Panc1 (cell line): ENCODE measurements at regions not wholly inside any gene's neighbourhood (a gene's known extent, or its start where the extent isn't known, plus 50 kb on each side); places are given as distances from the start of the nearest gene placed in this dataset.
A peak's percentile ranks its signal among the peaks of the same experiment; 100 is the strongest.
"Not testable (repeated sequence)": the region's sequence is repeated elsewhere in the genome, so short reads cannot be mapped to it uniquely, and the experiment has no call there.

ENCODE experiments used
- ATAC-seq: fragments of 200-7000 bp; cut with Tn5 transposase; 2 replicates; pipeline ENCODE4 v1.9.1; 2020; ENCODE audit warnings: mild to moderate bottlenecking, moderate library complexity
- BruUV-seq: library from RNA; stranded (reverse); fragments of 400-500 nt; replicated peaks from 2 replicates; lab custom pipeline; 2021; lab: Mats Ljungman, UMichigan
- CTCF ChIA-PET: fragments of 300-600 bp; sonication (Branson Sonifier 250); formaldehyde crosslinking; loops from one replicate; lab custom pipeline; 2022; ENCODE audit warnings: antibody characterized with exemption; lab: Charles Lee
- POLR2A ChIA-PET: fragments of 300-600 bp; sonication (Branson Sonifier 250); formaldehyde crosslinking; loops from one replicate; lab custom pipeline; 2022; ENCODE audit warnings: antibody characterized with exemption; lab: Charles Lee
- DNase-seq: peaks from one replicate; pipeline ENCODE4 v3.0.0-alpha.2; 2010; ENCODE audit warnings: low read depth, low spot score
- H3K27ac ChIP-seq: 2 replicates; pipeline ENCODE4 v1.5.1; 2011; ENCODE audit warnings: mild to moderate bottlenecking, low read length, inconsistent platforms
- H3K27me3 ChIP-seq: fragments of 200-500 bp; sonication (Bioruptor generic); 2 replicates; pipeline ENCODE4 v1.6.0; 2014; ENCODE audit warnings: low read length, inconsistent platforms; ENCODE audit not compliant: control insufficient read depth, insufficient read depth
- H3K36me3 ChIP-seq: fragments of 200-500 bp; sonication (Bioruptor generic); 2 replicates; pipeline ENCODE4 v1.5.1; 2014; ENCODE audit warnings: inconsistent platforms, mild to moderate bottlenecking, low read length, moderate library complexity; ENCODE audit not compliant: control insufficient read depth, insufficient read depth
- H3K4me1 ChIP-seq: 2 replicates; pipeline ENCODE4 v1.5.1; 2011; ENCODE audit warnings: inconsistent platforms, mild to moderate bottlenecking, low read length, moderate library complexity; ENCODE audit not compliant: control insufficient read depth, insufficient read depth
- H3K4me3 ChIP-seq, 2 experiments: 2 replicates each; pipeline ENCODE4 v1.5.1; 2011 to 2012; ENCODE audit warnings: low read depth in 2 of 2, low read length in 2 of 2, mild to moderate bottlenecking in 2 of 2, inconsistent platforms in 1 of 2, moderate library complexity in 1 of 2
- H3K9me3 ChIP-seq: fragments of 200-500 bp; sonication (Bioruptor generic); 2 replicates; pipeline ENCODE4 v1.5.1; 2014; ENCODE audit warnings: low read depth, mild to moderate bottlenecking, inconsistent platforms, low read length, moderate library complexity; ENCODE audit not compliant: control insufficient read depth, insufficient read depth
- in situ Hi-C: cut with HindIII; loops from 2 replicates; pipeline ENCODE4 v1.10.0; 2016; ENCODE audit warnings: low sequenced_read_pairs, low pct_unique_long_range_greater_than_20kb
- intact Hi-C: fragments of 100-400 bp; cut with micrococcal nuclease; formaldehyde crosslinking; loops from one replicate; pipeline ENCODE4 v1.10.0; 2022; ENCODE audit not compliant: unreplicated experiment

GRCh38 chr1:143799568-143800187, 172.1 kb downstream of the FAM72C start:
- H3K27ac ChIP-seq, CTCF ChIA-PET, in situ Hi-C loops, DNase-seq, H3K36me3 ChIP-seq, BruUV-seq, intact Hi-C loops, H3K27me3 ChIP-seq, H3K4me3 ChIP-seq, H3K4me1 ChIP-seq, POLR2A ChIA-PET, H3K9me3 ChIP-seq: not testable (repeated sequence)
- peak; percentile 91 for ATAC-seq

- in situ Hi-C loops: not testable (repeated sequence)
These were observed 175.4 kb downstream of the FAM72C start for GRCh38 chr1:143796369-143796768.

DNA sequence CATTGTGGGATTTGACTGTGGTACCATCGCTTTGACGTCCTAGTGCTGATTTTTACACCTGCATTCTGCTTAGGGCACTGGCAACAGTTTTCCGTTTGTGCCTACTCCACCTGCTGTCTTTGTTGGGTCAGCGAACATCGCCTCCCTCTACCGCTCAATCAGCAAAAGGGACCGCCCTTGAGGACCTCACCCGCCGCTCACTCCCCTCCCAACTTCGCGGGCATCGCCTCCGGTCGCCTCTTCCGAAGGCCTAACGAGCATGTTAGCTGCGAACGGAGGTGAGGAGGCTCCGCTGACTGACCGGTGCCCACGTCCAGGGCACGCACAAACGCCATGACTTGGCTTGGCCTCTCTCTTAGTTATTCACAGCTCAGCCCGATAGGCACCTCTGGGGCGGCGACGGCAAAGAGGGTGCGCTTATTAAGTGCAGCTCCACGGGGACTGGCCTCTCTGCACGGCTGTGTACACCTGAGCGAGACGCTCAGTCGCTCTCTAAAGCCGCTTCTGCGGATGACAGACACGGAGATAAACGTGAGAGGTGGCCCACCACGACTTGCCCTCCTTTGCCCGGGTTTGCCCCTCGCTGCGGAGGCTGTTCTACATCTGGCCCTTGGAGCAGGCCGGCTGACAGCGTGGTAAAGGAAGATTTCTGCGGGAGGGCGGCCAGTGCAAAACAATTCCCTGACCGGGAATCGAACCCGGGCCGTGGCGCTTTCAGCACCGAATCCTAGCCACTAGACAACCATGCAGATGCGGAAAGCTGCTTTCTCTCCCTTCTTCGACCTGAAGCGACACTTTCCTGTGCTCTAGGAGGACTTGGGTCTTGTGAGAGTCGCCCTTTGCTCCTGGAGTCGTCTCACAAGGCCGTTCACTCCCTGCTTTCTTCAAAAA, 179.5 kb downstream of the FAM72C start:
- H3K4me1 ChIP-seq, H3K9me3 ChIP-seq, DNase-seq, CTCF ChIA-PET, ATAC-seq, H3K27me3 ChIP-seq, H3K4me3 ChIP-seq, intact Hi-C loops, in situ Hi-C loops, POLR2A ChIA-PET, H3K36me3 ChIP-seq, BruUV-seq, H3K27ac ChIP-seq: not testable (repeated sequence)

More at GRCh38 chr1:143796369-143796768, 175.4 kb downstream of the FAM72C start:
- BruUV-seq, H3K4me3 ChIP-seq, CTCF ChIA-PET, H3K4me1 ChIP-seq, POLR2A ChIA-PET, H3K36me3 ChIP-seq, DNase-seq, H3K9me3 ChIP-seq, H3K27ac ChIP-seq, H3K27me3 ChIP-seq, intact Hi-C loops, ATAC-seq: not testable (repeated sequence)

DNA sequence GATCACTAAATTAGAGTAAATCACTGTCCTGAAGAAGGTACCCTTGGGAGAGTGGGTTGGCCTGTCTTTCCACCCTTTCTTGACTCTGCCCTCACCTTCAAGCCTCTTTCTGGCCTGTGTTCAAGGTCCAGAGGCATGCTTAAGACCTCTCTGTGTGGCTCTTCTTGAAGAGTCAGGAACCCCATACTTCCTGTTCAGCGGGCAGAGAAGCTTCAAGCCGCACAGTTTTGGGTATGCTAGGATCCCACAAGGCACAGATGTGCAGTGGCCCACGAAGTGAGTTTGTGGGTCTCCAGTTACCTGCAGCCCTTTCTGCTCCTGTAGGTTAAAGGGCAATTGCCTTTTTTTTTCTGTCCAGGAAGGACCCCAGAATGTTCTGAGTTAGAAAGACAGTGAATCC, 185.4 kb downstream of the FAM72C start:
- DNase-seq, BruUV-seq, H3K27me3 ChIP-seq, ATAC-seq, H3K4me1 ChIP-seq, intact Hi-C loops, CTCF ChIA-PET, H3K27ac ChIP-seq, H3K36me3 ChIP-seq, in situ Hi-C loops, POLR2A ChIA-PET, H3K9me3 ChIP-seq, H3K4me3 ChIP-seq: not testable (repeated sequence)

DNA sequence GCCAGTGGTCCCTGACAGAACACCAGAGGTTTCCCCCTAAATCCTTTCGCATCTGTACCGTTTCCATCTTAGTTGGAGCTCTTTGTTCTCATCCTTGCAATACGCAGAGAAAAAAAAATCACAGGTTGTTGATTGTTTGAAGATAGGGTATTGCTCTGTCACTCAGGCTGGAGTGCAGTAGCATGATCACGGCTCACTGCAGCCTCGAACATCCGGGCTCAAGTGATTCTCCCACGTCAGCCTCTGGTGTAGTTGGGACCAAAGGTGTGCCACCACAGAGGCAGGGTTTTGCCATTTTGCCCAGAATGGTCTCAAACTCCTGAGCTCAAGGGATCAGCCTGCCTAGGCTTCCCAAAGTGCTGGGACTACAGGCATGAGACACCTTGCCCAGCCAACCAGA, 185.9 kb downstream of the FAM72C start:
- ATAC-seq, H3K27me3 ChIP-seq, H3K36me3 ChIP-seq, intact Hi-C loops, DNase-seq, BruUV-seq, CTCF ChIA-PET, H3K4me1 ChIP-seq, H3K4me3 ChIP-seq, POLR2A ChIA-PET, H3K9me3 ChIP-seq, H3K27ac ChIP-seq, in situ Hi-C loops: not testable (repeated sequence)

DNA sequence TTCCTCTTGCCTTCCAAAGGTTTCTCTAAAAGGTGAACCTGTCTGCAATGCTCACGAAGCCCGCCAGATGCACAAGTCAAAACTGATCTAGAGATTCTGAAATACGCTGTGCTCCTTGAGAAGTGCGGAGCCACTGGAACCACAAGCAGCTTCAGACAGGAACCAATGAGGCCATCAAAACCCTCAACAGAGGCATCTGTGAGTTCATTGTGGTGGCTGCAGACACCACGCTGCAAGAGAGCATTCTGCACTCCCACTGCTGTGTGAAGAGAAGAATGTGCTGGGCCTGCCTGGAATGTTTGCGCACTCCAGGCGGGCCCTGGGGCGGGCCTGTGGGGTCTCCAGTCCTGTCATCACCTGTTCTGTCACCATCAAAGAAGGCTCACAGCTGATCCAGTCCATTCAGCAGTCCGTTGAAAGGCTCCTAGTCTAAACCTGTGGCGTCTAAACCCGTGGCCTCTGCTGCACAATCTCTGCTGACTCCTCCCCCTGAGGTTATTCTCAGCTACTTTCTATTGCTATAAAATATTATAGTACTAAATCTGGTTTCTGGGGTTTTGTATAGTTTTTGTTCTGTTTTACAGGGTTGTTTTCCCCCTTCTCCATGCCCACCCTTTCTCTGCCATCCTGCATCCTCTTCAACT, 187.4 kb downstream of the FAM72C start:
- CTCF ChIA-PET, ATAC-seq, in situ Hi-C loops, H3K4me1 ChIP-seq, H3K27me3 ChIP-seq, H3K4me3 ChIP-seq, H3K36me3 ChIP-seq, H3K27ac ChIP-seq, H3K9me3 ChIP-seq, intact Hi-C loops, BruUV-seq, POLR2A ChIA-PET, DNase-seq: not testable (repeated sequence)

DNA sequence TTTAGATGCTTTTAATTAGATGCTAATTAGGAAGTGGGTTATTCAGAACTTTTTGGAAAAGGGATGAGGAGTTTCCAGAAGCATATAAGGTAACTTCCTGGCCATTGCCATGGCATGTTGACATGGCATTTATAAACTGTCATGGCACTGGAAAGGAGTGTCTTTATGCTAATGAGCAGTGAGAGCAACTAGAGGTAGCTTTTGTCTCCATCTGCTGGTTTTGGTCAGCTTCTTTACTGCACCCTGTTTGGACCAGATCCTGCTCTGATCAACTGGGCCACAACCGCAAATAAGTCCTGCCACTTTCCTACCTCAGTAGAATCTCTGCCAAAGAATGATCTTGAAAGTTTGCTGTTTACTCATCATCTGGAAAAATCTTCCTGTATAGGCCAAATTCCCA, 193.6 kb downstream of the FAM72C start:
- H3K4me1 ChIP-seq, H3K27ac ChIP-seq, in situ Hi-C loops, intact Hi-C loops, H3K9me3 ChIP-seq, H3K27me3 ChIP-seq, BruUV-seq, POLR2A ChIA-PET, H3K36me3 ChIP-seq, CTCF ChIA-PET, DNase-seq, H3K4me3 ChIP-seq: not testable (repeated sequence)
- ATAC-seq: 0 out of 2 replicates have a peak, but pooled peaks have one; percentile 76
